Adrenal gland (tissue), 5 donors: ENCODE measurements at regions not wholly inside any gene's neighbourhood (a gene's known extent, or its start where the extent isn't known, plus 50 kb on each side); places are given as distances from the start of the nearest gene placed in this dataset.

ENCODE experiments used
- POLR2A ChIP-seq, 2 donors: fragments of 450-650 bp; IDR thresholded peaks; one replicate each; pipeline ENCODE4 v1.6.1; 2017; ENCODE audit warnings: antibody characterized with exemption in 2 of 2, mild to moderate bottlenecking in 2 of 2, moderate library complexity in 1 of 2
- TF ChIP-seq, protein P1 (sequence below), 6 experiments: fragments of 450-650 bp in 4 of 6; fragments of 200-600 bp in 2 of 6; sonication (generic) in 1 of 6; IDR thresholded peaks; 1 replicate in 5 of 6; 2 replicates in 1 of 6; pipeline versions ENCODE4 v1.5.1 to v1.8.0; 2016 to 2021; ENCODE audit warnings: antibody characterized with exemption in 6 of 6, mild to moderate bottlenecking in 2 of 6, moderate library complexity in 1 of 6
- donor health status: DM: no; HTN: no; CAD: no.

DNA sequence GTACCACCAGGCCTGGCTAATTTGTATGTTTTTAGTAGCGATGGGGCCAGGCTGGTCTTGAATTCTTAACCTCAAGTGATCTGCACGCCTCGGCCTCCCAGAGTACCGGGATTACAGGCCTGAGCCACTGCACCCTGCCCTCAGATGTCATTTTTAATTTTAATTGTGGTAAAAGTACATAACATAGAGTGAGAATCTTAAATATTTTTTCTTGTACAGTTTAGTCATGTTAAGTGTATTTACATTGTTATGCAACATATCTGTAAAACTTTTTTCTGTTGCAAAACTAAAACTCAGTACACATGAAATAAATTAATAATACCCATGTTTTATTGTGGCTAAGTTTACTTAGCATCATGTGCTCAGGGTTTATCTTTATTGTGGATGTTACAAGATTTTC is 231.4 kb downstream of the ALG10 start:
- no peak for TF ChIP-seq POLR2A (IDR thresholded peaks at IDR 0.05)
- TF ChIP-seq, protein P1, sequence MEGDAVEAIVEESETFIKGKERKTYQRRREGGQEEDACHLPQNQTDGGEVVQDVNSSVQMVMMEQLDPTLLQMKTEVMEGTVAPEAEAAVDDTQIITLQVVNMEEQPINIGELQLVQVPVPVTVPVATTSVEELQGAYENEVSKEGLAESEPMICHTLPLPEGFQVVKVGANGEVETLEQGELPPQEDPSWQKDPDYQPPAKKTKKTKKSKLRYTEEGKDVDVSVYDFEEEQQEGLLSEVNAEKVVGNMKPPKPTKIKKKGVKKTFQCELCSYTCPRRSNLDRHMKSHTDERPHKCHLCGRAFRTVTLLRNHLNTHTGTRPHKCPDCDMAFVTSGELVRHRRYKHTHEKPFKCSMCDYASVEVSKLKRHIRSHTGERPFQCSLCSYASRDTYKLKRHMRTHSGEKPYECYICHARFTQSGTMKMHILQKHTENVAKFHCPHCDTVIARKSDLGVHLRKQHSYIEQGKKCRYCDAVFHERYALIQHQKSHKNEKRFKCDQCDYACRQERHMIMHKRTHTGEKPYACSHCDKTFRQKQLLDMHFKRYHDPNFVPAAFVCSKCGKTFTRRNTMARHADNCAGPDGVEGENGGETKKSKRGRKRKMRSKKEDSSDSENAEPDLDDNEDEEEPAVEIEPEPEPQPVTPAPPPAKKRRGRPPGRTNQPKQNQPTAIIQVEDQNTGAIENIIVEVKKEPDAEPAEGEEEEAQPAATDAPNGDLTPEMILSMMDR (IDR thresholded peaks at IDR 0.05): no peak
